ENCODE measurements at regions not wholly inside any gene's neighbourhood (a gene's known extent, or its start where the extent isn't known, plus 50 kb on each side); places are given as distances from the start of the nearest gene placed in this dataset.

- DNase-seq, result peak; percentile 38
- no peak for TF ChIP-seq CTCF (IDR thresholded peaks at IDR 0.05)
- Mint-ChIP-seq H3K36me3 (ENCODE audit: low read depth) (no peaks in the 10 kb centered on the region), H3K27me3 (ENCODE audit: low read depth, poor library complexity) (peaks cover 67% of the 10 kb centered on the region), H3K9me3 (peaks cover 5% of the 10 kb centered on the region), H3K27ac (no peak overlapping the region), H3K4me1 (peaks cover 28% of the 10 kb centered on the region), H3K4me3 (peak overlapping the region; percentile 81)
Observed at GRCh38 chr7:21169667-21170580, 258.0 kb upstream of the SP4 start.

GRCh38 chr7:21172800-21173199 is 255.1 kb upstream of the SP4 start:
- Mint-ChIP-seq H3K27me3 (ENCODE audit: low read depth, poor library complexity) (peaks cover 53% of the 10 kb centered on the region), H3K4me3 (no peak overlapping the region), H3K9me3 (peaks cover 4% of the 10 kb centered on the region), H3K36me3 (ENCODE audit: low read depth) (no peaks in the 10 kb centered on the region), H3K27ac (no peak overlapping the region), H3K4me1 (peaks cover 28% of the 10 kb centered on the region)
- TF ChIP-seq CTCF (IDR thresholded peaks at IDR 0.05), result no peak
- DNase-seq, result no peak

- H3K27ac Mint-ChIP-seq, result no peak overlapping the region
- H3K4me1 Mint-ChIP-seq, result peaks cover 28% of the 10 kb centered on the region
- no peaks in the 10 kb centered on the region for H3K36me3 Mint-ChIP-seq (ENCODE audit: low read depth)
- TF ChIP-seq CTCF (IDR thresholded peaks at IDR 0.05), result no peak
- H3K4me3 Mint-ChIP-seq, result no peak overlapping the region
- no peak for DNase-seq
- peaks cover 48% of the 10 kb centered on the region for H3K27me3 Mint-ChIP-seq (ENCODE audit: low read depth, poor library complexity)
- peaks cover 8% of the 10 kb centered on the region for H3K9me3 Mint-ChIP-seq
Observed at GRCh38 chr7:21173436-21173835, 254.4 kb upstream of the SP4 start.

GRCh38 chr7:21175714-21176113 is 252.2 kb upstream of the SP4 start:
- no peak for TF ChIP-seq CTCF (IDR thresholded peaks at IDR 0.05)
- peaks cover 9% of the 10 kb centered on the region for H3K36me3 Mint-ChIP-seq (ENCODE audit: low read depth)
- no peak for DNase-seq
- H3K27ac Mint-ChIP-seq, result no peak overlapping the region
- H3K4me1 Mint-ChIP-seq, result peaks cover 9% of the 10 kb centered on the region
- H3K4me3 Mint-ChIP-seq, result no peak overlapping the region
- peaks cover 23% of the 10 kb centered on the region for H3K9me3 Mint-ChIP-seq
- H3K27me3 Mint-ChIP-seq (ENCODE audit: low read depth, poor library complexity), result peaks cover 26% of the 10 kb centered on the region

GRCh38 chr7:21184942-21185652 is 242.8 kb upstream of the SP4 start:
- Mint-ChIP-seq H3K36me3 (ENCODE audit: low read depth) (peaks cover 11% of the 10 kb centered on the region), H3K4me1 (peaks cover 11% of the 10 kb centered on the region), H3K4me3 (no peak overlapping the region), H3K9me3 (peaks cover 16% of the 10 kb centered on the region), H3K27me3 (ENCODE audit: low read depth, poor library complexity) (no peaks in the 10 kb centered on the region), H3K27ac (no peak overlapping the region)
- TF ChIP-seq CTCF (IDR thresholded peaks at IDR 0.05), result no peak
- DNase-seq, result no peak
